Mesenteric fat pad (tissue), 1 donor: ENCODE measurements at regions not wholly inside any gene's neighbourhood (a gene's known extent, or its start where the extent isn't known, plus 50 kb on each side); places are given as distances from the start of the nearest gene placed in this dataset.

Experiments used
- DNase-seq: peaks from one replicate; pipeline ENCODE4 v3.0.0-alpha.2; 2020; ENCODE audit warnings: low spot score
- donor health status: DM: yes; HTN: yes; CAD: no.

DNA sequence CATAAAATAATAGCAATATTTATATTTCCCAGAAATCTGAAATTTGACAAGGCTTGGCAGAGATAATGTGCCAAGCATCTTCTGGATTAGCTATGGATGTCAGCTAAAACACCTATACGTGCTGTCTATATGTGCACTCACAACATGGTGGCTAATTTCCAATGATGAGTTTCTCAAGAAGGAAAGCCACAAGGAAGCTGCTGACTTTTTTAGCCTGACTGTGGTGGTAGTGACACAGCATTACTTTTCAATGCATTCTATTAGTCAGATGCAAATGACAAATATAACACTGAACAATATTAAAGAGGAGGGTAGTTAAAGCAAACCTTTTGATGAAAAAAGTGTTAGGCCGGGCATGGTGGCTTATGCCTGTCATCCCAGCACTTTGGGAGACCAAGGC lies 101.7 kb upstream of the CCDC54 start:
- DNase-seq: no peak

GRCh38 chr3:107283948-107284347 lies 93.3 kb upstream of the CCDC54 start:
- no peak for DNase-seq

DNA sequence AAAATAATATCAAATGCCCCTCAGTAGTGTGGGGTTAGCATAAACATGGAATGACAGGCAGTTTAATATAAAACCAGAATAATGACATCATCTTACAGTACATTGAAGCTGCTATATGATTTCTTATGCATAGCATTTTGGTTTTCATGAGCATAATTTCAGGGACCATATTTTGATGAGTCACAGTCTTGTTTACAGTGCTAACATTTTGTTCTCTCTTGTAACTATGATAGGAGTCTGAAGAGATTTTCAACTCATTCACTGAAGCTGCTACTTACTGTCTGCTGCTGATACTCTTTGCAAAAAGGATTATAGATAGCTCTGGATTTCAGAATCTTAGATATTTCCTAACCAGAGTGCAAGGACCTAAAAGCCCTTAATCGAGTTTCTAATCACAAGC lies 92.6 kb upstream of the CCDC54 start:
- DNase-seq: no peak

GRCh38 chr3:107285197-107285596 lies 92.0 kb upstream of the CCDC54 start:
- no peak for DNase-seq

DNA sequence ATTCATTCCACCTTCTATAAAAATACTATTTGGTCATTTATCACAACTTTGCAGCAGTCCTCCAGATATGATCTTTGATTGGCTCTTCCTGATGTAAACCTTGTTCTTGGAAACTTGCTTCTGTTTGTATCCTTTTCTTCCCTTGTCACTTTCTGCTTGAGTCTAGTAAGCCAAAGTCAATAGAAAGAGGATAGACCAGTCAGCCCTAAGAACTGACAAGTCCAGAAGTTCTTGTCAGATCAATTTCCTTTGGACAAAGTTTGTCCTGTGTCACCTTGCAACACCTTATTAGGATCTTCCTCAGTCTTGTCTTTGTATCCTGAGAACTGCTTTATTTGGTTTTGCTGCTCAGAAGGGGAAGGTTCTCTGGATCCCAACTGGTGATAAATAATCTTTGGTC lies 87.9 kb upstream of the CCDC54 start:
- no peak for DNase-seq

- no peak for DNase-seq
Observed at GRCh38 chr3:107294117-107294516, 83.1 kb upstream of the CCDC54 start.

DNA sequence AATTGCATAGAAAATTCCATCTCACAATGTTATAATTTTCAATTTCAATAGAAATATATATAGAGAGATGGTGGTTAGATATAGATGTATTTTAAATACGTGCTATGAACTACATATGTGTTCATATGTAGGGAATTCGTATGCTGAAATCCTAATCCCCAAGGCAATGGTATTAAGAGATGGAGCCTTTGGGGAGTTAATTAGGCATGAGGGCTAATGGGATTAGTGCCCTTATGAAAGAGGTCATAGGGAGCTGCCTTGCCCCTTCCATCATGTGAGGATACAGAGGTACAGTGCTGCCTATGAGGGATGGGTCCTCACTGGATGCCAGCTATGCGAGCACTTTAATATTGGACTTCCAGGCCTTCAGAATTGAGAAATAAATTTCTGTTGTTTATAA lies 79.6 kb upstream of the CCDC54 start:
- no peak for DNase-seq

GRCh38 chr3:107307205-107307604 lies 70.0 kb upstream of the CCDC54 start:
- no peak for DNase-seq

DNA sequence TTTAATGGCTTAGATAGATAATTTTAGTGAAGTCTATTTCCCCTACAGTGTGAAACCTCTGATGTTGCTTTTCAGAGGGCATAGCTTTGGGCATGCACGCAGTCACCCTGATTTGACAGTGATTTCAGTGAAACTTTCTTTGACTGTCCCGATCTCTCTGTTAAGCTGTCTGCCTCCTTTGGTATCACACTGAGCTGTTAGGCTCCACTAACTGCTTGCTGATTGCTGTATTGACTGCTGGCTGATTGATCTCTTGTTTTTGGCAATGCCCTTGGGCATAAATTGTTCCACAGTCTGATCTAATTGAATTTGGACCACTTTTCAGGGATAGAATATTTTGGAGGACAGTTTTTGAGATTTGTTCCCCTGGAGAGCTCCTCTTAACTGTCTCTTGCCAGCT lies 68.5 kb upstream of the CCDC54 start:
- no peak for DNase-seq

DNA sequence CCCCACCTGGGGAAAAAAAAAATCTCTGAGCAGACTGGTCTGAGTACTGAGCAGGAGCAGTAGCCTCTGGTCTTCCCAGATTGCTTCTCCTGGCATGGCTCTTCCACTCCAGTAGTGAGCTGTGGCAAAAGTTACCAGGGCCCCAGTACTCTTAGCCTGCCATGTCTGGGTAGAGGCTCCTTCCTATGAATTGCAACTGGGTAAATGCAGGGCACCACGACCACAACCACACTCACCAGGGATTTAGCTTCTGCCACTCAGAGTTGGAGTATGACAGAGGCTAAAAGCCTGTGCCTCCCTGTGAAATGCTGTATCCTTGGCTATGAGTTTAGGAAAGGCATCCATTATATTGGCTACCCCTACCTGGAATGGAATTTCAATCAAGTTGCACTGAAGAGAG lies 67.9 kb upstream of the CCDC54 start:
- DNase-seq: no peak

DNA sequence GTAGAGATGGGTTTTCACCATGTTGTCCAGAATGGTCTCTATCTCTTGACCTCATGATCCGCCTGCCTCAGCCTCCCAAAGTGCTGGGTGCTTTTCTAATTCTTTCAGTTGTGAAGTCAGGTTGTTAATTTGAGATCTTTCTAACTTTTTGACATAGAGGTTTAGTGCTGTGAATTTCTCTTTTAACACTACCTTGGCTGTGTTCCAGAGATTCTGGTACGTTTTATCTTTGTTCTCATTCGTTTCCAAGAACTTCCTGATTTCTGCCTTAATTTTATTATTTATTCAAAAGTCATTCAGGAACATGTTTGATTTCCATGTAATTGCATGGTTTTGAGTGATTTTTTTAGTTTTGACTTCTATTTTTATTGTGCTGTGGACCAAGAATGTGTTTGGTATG lies 63.5 kb upstream of the CCDC54 start:
- DNase-seq: no peak

DNA sequence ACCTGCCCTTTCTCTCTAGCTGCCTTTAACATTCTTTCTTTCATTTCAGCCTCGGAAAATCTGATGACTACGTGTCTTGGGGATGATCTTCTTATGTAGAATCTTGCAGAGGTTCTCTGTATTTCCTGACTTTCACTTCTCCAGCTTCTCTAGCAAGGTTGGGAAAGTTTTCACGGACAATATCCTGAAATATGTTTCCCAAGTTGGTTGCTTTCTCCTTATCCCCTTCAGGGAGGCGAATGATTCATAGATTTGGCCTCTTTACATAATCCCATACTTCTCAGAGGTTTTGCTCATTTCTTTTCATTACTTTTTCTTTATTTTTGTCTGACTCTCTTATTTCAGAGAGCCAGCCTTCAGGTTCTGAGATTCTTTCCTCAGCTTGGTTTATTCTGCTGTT lies 62.1 kb upstream of the CCDC54 start:
- no peak for DNase-seq

DNA sequence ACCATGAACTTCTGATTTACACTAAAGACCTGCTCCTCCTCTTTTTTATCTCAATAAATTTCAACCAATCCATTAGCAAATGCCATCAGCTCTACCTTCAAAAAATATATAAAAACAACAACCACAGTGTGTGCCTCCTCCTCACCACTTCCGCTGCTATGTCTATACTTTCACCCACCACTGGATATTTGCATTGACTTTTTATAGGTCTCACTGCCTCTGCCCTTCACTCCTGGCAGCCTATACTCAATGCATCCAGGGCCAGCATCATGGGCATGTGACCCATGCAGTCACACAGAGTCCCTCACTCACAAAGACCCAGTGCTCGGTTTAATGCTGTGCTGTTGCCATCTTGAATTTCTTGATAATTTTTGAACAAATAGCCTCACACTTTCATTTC lies 53.5 kb upstream of the CCDC54 start:
- no peak for DNase-seq

DNA sequence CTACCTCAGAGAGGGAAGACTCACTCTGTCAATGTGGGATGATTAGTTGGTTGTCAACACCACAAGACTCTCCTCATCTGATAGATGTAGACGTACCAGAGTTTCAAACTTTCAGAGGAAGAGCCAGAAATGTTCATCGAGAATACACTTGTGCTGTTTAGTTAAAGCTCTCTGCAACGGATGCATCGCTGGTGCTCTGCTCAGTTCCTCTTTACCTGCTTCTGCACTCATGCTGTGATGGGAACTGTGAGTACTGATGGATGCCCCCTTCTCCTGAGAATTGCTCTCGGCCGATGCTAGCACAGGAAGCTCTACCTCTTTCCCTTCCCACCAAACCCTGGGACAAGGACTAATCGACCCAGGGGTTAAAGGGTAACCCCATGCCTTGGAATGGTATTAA lies 51.8 kb upstream of the CCDC54 start:
- no peak for DNase-seq
